H1 (cell line): ENCODE measurements at regions not wholly inside any gene's neighbourhood (a gene's known extent, or its start where the extent isn't known, plus 50 kb on each side); places are given as distances from the start of the nearest gene placed in this dataset.

Experiments
- CBX5 ChIP-seq: fragments of 300-800, 300-1000 bp; sonication (generic); IDR thresholded peaks from 2 replicates; pipeline ENCODE4 v1.7.1; 2016; ENCODE audit warnings: antibody characterized with exemption, low read length, low read depth
- MAFK ChIP-seq: IDR thresholded peaks from 2 replicates; pipeline ENCODE4 v1.6.1; 2012; ENCODE audit warnings: low read depth, mild to moderate bottlenecking, improper control_type of control experiment, low read length
- RXRA ChIP-seq: IDR thresholded peaks from 2 replicates; pipeline ENCODE4 v1.6.1; 2011; ENCODE audit warnings: low read depth, mild to moderate bottlenecking, low read length, moderate library complexity; ENCODE audit not compliant: insufficient read depth

GRCh38 chr2:8072907-8073306 is 608.9 kb upstream of the ID2 start (continued):
- TF ChIP-seq RXRA = no peak
- TF ChIP-seq MAFK = no peak
- no peak for TF ChIP-seq CBX5
- TF ChIP-seq, all 59 proteins: peak for 0
